GM21825 (cell line): ENCODE measurements at regions not wholly inside any gene's neighbourhood (a gene's known extent, or its start where the extent isn't known, plus 50 kb on each side); places are given as distances from the start of the nearest gene placed in this dataset.
"Not testable (repeated sequence)": the region's sequence is repeated elsewhere in the genome, so short reads cannot be mapped to it uniquely, and the experiment has no call there.

ENCODE experiments used
- ATAC-seq: cut with Tn5 transposase; IDR thresholded peaks from one replicate; pipeline ENCODE4 v1.9.1; 2021; ENCODE audit warnings: mild to moderate bottlenecking, moderate library complexity; ENCODE audit not compliant: unreplicated experiment

- no peak for ATAC-seq
These were observed 50.6 kb upstream of the COG2 start for GRCh38 chr1:230591678-230592077.

- ATAC-seq, result no peak
These were observed 52.3 kb upstream of the COG2 start for GRCh38 chr1:230589951-230590350.

- ATAC-seq, result no peak
These were observed 53.9 kb upstream of the COG2 start for GRCh38 chr1:230588323-230588746.

- ATAC-seq, result no peak
These were observed 55.2 kb upstream of the COG2 start for GRCh38 chr1:230587061-230587460.

GRCh38 chr1:230584660-230585059 lies 57.6 kb upstream of the COG2 start:
- no peak for ATAC-seq

- ATAC-seq, result no peak
These were observed 60.7 kb upstream of the COG2 start for GRCh38 chr1:230581446-230582079.

GRCh38 chr1:230578616-230579015 lies 63.7 kb upstream of the COG2 start:
- no peak for ATAC-seq

- no peak for ATAC-seq
These were observed 64.7 kb upstream of the COG2 start for GRCh38 chr1:230577537-230577936.

GRCh38 chr1:230575886-230576500 lies 66.3 kb upstream of the COG2 start:
- ATAC-seq, result no peak

GRCh38 chr1:230574502-230574901 lies 67.8 kb upstream of the COG2 start:
- no peak for ATAC-seq

GRCh38 chr1:230573658-230574057 lies 68.6 kb upstream of the COG2 start:
- ATAC-seq, result no peak

- no peak for ATAC-seq
These were observed 69.9 kb upstream of the COG2 start for GRCh38 chr1:230572121-230573105.

- no peak for ATAC-seq
These were observed 71.4 kb upstream of the COG2 start for GRCh38 chr1:230570724-230571360.

- ATAC-seq, result no peak
These were observed 73.1 kb upstream of the COG2 start for GRCh38 chr1:230569201-230569600.

GRCh38 chr1:230568676-230569075 lies 73.6 kb upstream of the COG2 start:
- no peak for ATAC-seq

- no peak for ATAC-seq
These were observed 74.3 kb upstream of the COG2 start for GRCh38 chr1:230568008-230568407.

- no peak for ATAC-seq
These were observed 75.1 kb upstream of the COG2 start for GRCh38 chr1:230567221-230567575.

- not testable (repeated sequence) for ATAC-seq
These were observed 75.6 kb upstream of the COG2 start for GRCh38 chr1:230566532-230567220.

- ATAC-seq, result no peak
These were observed 77.1 kb upstream of the COG2 start for GRCh38 chr1:230565141-230565540.

- no peak for ATAC-seq
These were observed 78.7 kb upstream of the COG2 start for GRCh38 chr1:230563591-230563990.

- no peak for ATAC-seq
These were observed 80.7 kb upstream of the COG2 start for GRCh38 chr1:230561570-230561969.
